ENCODE measurements at regions not wholly inside any gene's neighbourhood (a gene's known extent, or its start where the extent isn't known, plus 50 kb on each side); places are given as distances from the start of the nearest gene placed in this dataset.

DNA sequence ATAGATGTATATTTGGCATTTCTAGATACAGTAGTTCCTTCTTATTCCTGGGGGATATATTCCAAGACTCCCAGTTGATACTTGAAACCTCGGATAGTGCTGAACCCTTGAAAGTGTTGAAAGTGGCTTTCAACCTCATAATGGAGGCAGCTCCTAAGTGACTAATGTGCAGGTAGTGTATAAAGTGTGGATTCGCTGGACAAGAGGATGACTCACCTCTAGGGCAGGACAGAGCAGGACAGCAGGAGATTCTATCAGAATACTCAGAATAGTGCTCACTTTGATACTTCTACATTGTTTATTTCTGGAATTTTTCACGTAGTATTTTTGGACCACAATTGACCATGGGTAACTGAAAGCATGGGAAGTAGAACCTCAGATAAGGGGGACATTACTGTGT, 1138.9 kb upstream of the WWC1 start:
- no peak for DNase-seq

DNA sequence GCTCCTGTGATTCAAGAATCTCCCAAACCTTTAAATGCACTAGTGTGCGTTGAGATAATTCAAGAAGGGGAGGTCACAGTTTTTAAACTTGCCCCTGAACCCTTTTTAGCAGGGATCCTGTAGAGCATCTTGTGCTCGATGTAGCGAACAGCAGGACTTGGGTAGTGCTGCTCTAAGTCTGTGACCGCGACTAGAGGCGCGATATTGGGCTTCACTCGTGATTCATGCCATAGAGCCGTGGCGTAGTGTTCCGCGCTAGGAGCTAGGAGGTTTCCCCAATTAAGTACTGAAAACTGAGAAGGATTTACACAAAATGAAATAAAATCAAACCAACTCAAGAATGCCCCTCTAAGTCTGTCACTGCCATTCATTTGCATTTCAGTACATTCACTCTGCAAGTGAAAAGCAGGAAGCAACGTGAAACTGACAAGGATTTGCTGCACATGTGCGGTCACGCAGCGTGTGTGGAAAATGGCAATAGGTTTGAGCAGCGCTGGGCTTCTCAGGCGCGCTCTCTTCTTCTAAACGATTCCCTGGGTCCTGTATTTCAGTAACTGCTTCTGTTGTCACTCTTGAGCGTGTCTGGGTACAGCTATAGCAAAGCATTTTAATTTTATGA, 1135.9 kb upstream of the WWC1 start:
- DNase-seq = no peak

DNA sequence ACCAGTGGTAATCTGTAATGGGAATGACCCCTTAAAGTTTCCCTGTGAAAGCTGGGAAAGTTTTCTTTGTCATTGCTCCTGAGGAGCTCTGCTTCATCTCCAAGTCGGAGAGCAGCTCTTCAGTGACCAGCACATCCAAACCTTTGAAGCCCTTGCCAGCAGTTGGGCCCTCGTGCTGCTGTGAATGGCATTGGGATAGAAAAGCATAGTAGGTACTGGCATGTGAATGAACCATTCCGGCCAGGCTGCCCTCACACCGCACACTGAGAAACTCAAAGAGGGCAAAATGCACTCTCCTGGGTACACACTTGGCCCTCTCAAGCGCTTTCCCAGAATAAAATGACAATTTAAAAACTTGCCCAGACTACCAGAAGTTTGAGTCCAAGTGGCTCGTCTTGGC, 1135.0 kb upstream of the WWC1 start:
- no peak for DNase-seq

DNA sequence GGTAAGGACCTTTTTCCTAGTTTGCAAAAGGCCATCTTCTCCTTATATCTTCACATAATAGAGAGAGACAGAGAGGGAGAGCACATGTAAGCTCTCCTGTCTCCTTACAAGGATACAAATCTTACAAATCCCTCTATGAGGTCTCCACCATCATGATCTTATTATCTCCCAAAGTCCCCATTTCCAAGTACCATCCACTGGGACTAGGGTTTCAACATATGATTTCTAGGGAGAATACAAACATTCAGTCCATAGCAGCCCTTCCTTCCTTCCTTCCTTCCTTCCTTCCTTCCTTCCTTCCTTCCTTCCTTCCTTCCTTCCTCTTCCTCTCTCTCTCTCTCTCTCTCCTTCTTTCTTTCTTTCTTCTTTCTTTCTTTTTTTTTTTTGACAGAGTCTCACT, 1132.9 kb upstream of the WWC1 start:
- DNase-seq = no peak

DNA sequence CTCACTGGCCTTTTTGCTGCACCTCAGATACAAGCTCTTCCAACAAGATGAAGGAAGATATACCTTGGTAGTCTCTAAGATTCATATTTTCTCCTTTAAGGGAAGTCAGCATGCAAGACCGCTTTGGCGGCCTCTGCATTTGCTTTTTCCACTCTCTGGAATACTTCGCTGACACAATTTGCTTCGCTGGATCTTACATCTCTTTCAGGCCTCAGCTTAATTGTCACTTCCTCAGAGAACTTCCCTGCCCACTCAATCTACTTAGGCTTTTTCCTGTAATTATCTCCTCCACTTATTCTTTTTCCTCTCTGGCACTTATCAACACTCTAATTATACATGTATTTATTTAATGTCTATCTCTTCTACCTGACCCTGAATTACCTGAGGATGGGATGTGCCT, 1131.1 kb upstream of the WWC1 start:
- DNase-seq = no peak

DNA sequence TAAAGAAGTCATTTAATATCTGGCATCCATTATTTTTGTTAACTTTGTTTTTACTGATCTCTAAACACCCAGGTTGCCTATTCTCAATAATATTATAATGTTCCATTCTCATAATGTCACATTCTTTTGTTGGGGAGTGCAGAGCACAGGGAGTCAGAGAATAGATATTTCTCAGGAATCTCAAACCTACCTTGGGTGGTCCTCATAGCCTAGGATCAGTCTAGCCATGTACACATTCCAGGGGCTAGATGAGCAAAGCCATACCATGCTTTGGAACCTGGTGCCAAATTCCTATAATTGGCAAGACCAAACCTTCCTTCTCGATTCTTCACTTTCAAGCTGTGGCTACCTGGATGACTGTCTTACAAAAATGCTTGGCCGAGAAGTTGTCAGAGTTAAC, 1124.7 kb upstream of the WWC1 start:
- no peak for DNase-seq

DNA sequence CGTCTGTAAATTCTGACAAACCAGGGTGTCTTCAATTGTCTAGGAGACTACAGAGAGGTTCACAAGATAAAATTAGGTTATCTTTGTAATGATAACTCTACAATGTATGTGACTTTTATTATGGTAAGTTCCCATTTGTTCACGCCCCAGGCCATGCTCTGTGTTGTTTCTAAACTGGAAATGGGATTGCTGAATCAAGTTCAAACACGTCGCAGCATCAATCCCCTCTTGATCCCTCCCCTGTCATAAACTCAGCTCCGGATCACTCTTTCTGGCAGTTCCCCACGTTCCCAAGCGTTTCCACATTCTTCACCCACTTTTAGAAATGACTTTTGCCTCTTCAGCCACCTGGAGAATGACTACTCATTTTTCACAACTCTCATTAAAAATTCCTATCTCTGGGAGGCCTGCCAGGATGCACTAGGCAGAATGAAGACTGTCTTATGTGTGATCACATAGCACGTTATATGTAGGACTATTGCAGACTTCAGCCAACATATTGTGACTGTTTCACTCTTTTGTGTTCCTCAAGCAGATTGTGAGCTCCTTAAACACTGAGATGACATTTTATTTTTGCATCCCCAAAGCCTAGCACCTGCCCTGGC, 1124.2 kb upstream of the WWC1 start:
- no peak for DNase-seq

DNA sequence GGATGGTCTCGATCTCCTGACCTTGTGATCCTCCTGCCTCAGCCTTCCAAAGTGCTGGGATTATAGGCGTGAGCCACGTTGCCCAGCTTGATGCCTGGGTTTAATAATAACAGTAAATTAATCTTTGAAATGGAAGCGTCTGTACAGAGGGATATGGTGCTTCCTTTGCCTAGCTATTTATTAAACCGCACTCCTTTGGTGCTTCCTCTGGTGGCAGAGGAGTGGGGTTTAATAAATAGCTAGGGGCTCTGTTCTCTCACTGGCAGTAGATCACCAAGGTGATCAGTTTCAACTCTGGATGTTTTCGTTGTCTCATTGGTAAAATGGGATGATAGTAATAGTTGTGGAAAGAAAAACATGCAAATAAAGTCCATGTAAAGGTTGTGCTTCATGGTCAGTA, 1122.5 kb upstream of the WWC1 start:
- no peak for DNase-seq

DNA sequence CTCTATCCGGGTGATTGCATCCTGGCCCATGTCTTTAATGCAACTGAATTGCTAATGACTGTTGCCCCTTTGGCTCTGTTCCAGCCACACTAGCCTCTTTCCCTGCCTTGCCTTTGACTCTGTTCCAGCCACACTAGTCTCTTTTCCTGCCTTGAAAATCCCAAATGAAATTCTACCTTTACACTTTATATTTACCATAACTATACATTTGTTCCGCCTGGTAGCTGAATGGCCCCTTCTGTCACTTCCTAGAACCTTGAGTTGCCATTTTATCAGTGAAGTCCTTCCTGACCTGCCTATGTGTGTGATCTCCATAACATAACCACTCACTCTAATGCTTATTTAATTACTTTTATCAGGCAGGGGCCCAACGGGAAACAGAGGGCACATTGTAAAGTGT, 1120.4 kb upstream of the WWC1 start:
- no peak for DNase-seq

DNA sequence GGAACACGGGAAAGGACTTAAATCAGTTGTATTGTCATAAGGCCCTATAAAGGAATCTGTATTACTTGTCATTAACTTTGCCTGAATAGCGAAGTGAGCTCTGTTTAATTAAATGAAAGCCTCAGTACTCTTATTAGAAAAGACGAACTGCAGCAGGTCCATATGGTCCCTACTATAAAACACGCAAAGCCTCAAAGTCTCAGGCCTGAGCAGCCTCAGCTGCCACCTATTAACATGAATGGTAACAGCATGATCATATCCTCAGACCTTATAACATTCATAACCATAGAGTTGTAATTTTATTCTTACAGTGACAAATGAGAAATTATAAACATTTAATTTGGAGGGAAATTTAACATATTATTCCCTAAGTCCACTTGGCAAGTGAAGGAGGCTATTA, 1113.7 kb upstream of the WWC1 start:
- no peak for DNase-seq

DNA sequence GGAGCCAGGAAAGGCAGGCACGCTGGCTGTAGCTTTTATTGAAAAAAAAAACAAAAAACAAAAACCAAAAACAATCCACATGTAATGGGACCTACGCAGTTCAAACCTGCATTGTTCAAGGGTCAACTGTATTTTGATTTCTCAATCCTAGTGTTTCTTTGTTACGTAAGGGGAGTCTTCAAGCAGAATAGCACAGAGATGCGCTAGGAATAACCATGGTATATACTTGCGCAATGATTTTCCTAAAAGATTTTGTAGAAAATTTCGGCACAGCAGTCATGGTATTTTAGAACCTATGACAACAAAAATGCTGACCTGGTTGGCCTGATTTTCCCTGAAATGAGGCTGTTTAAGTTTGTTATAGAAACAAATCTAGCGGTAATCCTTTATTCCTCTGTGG, 1110.5 kb upstream of the WWC1 start:
- DNase-seq = no peak

DNA sequence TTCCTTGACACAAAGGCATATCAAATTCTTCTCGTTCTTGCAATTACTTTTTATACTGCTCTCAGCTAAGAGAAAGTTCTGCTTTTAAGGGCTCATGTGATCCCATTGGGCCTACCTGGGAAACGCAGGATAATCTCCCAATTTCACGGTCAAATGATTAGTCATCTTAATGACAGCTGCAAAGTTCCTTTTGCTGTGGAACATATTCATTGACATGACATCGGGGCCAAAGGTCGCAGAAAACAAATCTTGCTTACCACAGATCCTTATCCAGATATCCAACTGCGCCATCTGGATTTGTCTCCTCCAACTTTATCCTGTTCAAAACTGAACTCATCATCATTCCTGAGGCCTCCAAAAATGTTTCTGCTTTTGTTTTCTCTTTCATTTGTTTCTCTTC, 1085.6 kb upstream of the WWC1 start:
- no peak for DNase-seq

DNA sequence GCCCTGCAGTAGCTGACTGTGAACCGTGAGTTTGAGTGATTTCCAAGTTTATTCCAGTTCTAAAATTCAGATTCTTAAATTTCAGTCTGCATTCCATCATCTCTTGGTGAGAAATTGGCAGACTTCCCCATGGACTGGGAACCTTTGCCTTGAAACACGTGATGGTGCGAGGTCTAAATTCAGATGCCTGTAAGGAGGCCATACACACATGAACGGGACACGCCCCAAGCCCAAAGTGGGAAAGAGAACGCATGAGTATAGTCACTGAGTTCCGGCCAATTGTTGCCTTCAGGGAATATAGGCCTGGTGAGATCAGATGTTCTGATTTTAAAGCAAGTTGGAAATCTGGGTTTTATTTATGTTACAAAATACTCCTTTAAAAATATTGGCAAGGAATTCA, 1084.4 kb upstream of the WWC1 start:
- DNase-seq = no peak

DNA sequence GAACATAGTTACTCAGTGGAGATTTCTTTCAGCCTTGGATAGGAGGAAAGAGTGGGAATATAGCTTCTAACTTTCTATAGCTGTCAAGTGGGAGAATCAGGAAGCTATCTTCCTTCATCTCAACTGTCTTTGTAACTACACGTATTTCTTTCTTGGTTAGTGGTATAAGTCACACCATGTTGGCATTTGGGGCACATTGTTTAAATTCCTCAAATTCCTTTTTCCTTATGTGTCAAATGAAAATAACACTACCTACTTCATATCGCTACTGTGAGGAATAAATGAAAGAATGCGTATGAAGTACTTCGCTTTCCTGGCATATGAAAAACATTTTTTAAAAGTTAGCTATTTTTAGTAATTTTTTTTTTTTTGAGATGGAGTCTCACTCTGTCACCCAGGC, 1082.5 kb upstream of the WWC1 start:
- no peak for DNase-seq

DNA sequence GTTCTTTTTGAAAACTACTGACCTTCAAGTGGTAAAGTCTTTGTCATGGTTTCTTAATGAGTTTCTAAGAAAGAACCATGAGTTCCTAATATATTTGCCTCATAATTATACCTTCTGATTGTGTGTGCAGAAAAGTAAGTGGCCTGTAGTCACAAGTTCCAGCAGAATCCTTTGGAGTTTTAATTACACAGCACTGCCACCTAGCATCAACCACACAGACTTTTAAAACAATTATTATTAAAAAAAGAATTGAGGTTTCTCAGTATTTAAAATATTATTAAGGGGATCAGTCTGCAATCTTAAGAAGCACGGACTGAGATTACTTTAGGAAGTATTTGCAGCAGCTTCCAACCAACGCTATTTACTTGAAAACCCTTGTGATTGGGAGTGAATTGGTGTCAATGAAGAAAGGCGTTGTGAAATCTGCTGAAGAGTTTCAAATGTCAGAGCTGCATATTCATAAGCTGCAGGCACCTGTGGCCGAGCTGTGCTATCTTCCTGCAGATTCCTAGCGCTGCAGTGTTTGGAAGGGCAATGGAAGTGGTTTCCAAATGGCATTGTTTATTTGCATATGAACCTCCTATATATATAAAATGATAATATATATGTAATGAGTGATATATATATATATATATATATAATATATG, 1074.2 kb upstream of the WWC1 start:
- DNase-seq = no peak

DNA sequence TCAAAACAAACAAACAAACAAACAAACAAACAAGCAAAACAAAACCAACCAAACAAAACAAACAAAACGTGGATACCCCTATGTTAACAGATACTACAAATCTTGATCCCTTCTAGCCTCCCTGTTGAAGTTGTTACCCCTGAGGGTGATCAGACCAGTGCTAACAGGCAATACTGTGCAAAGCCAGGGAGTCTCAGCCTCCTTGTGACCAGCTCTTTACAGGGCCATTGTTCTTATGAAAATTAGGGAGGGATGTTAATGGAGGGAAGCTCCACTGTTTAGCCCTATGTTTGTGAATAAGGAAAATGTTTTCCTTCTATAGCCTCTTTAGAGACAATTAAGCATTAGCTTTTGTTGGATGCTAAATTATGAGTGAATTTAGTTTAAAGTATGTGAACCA, 1072.1 kb upstream of the WWC1 start:
- no peak for DNase-seq

DNA sequence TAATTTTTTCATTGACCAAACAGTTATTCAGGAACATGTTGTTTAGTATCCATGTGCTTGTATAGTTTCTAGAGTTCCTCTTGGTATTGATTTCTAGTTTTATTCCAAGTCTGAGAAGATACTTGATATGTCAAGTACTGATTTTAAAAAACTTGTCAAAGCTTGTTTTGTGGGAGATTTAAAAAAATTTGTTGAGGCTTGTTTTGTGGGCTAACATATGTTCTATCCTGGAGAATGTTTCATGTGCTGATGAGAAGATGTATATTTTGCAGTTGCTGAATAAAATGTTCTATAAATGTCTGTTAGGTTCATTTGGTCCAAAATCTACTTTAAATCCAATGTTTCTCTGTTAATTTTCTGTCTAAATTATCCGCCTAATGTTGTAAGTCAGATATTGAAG, 1065.1 kb upstream of the WWC1 start:
- no peak for DNase-seq

DNA sequence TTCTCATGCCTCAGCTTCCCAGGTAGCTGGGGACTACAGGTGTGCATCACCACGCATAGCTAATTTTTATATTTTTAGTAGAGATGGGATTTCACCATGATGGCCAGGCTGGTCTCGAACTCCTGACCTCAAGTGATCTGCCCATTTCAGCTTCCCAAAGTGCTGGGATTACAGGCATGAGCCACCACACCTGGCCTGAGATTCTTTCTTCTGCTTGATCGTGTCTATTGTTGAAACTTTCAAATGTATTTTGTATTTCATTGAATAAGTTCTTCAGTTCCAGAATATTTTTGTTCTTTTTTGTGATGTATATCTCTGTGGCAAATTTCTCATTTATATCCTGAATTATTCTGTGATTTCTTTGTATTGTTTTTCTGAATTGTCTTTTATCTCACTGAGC, 1063.3 kb upstream of the WWC1 start:
- DNase-seq = no peak

DNA sequence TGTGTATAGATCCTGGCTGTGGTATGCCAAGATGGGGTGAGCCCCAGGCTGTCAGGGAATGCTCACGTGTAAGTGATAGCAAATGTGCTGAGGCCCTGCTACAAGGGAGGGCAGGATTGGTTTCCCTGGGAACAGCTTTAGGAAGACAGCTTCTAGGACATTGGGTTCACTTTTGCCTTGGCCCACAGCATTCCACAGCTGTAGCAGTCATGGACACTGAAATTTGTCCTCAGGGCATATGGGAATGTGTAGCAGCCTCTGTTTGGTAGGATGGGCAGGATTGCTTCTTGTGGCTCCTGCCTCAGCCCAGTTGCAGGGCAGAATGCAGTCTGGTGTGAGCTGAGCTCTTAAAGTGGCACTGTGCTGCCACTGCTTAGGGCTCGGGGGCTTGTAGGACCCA, 1061.7 kb upstream of the WWC1 start:
- no peak for DNase-seq

DNA sequence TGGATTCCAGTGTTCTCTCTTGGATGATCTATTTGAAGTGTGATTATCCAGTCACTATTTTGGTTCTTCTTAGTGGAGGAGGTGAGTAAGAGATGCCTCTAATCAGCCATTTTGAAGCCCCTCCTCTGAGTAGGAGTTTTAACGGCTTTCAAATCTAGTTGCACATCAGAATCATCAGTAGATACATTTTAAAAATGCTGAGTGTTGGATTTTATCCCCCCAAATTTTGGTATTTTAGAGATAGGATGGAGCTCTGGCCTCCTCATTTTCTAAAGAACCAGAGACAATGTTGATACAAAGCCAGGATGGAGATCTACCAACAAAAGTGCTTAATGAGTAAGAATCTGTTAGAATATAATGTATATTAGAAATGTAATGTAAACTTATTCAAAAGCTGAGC, 1061.0 kb upstream of the WWC1 start:
- no peak for DNase-seq

DNA sequence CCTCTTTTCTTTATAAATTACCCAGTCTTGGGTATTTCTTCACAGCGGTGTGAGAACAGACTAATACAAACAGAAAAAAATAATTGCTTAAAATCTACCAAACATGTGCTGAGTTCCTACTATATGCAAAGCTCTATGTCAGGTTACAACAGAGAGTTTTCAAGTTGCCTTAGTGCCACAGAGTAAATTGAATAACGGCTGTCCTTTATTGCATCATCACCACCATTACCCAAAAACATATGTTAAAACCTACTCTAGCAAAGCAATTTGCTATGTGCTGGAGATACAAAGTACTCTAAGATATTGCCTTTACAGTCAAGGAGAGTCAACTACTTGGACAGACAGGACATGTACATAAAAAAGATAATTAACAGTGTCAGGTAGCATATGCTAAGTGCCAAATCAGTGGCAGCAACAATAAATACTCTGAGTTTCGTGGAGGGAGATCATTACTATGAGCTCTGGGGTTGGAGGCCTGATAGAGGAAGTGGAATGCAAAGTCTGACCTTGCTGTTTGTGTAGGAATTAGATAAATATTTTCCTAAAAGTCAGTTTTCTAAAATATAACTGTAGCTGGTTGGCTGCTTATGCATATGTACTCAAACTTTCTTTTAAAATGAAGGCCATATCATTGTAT, 1058.7 kb upstream of the WWC1 start:
- no peak for DNase-seq

DNA sequence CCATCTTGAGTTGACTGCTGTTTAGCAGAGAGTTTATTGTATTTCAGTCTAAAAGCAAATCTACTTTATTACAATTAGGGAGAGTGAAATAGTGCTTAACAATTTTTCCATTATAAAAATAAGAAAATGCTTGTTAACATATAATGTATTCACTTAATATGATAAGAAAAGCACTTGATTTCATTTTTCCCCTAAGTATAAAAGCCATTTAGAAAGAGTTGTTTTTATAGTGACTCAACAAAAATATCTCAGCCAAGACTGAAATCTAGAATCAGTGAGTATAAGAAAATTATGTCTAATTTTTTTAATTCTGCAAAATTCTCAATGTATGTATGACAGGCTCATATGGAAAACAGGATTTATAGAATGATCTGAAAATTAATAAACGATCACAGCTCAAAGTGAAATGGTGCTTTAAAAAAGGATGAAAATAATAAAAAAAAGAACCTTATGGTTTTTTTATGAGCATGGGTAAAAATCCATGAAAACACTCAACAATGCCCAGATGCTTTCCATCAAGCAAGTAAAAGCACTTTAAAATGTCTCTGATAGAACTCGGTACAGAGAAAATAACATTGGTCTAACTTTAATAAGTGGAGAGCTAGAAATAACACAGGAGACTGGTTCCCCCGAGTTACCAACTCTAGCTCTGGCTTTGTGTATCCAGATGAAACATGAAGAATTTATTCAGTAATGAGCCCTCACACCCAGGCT, 1057.8 kb upstream of the WWC1 start:
- DNase-seq = no peak

DNA sequence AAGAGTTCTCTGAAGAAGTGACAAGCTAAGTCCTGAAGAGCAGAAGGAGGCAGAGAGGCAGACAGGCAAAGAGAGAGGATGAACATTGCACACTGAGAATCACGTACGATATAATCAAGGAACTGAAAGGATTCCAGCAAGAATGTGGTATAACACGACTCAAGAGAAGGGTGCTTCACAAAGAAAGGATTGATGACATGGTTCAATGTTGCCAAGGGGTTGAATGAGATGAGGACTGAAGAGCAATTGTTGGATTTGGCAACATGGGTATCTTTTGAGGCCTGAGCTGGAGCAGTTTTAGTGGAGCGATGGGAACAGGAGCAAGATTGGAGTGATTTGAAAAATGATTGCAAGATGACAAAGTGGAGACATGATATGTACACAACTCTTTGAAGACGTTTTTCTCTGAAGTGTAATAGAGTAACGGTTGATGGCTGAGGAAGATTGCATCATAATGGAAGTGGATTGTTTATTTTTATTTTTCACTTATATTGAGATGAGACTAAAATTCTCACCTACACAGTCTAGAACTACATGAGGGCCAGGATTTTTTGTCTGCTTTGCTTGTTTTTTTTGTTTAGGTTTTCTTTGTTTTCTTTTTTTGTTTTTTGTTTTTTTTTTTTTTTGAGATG, 1049.9 kb upstream of the WWC1 start:
- no peak for DNase-seq

All from activated CD4-positive, alpha-beta T cell treated with anti-CD3 and anti-CD28 coated beads, Interleukin-10, Interleukin-2, amounts not matched to agents 100 ng/mL and 50 ng/mL, durations not matched to agents 16 hours and 8 hours (primary cell).